ENCODE measurements at regions not wholly inside any gene's neighbourhood (a gene's known extent, or its start where the extent isn't known, plus 50 kb on each side); places are given as distances from the start of the nearest gene placed in this dataset.
"Not testable (repeated sequence)": the region's sequence is repeated elsewhere in the genome, so short reads cannot be mapped to it uniquely, and the experiment has no call there.

GRCh38 chr10:106378251-106378650 is 786.3 kb downstream of the SORCS1 start:
- ATAC-seq, result no peak
- peaks cover 3% of the 10 kb centered on the region for H3K9me3 Mint-ChIP-seq
- H3K27me3 Mint-ChIP-seq, result no peaks in the 10 kb centered on the region
- no peaks in the 10 kb centered on the region for H3K36me3 Mint-ChIP-seq
- no peak overlapping the region for H3K27ac Mint-ChIP-seq
- no peaks in the 10 kb centered on the region for H3K4me1 Mint-ChIP-seq
- H3K4me3 Mint-ChIP-seq, result no peak overlapping the region

GRCh38 chr10:106370751-106371150 is 793.8 kb downstream of the SORCS1 start:
- no peaks in the 10 kb centered on the region for H3K36me3 Mint-ChIP-seq
- H3K4me3 Mint-ChIP-seq, result no peak overlapping the region
- H3K27me3 Mint-ChIP-seq, result no peaks in the 10 kb centered on the region
- no peak for ATAC-seq
- H3K9me3 Mint-ChIP-seq, result no peaks in the 10 kb centered on the region
- H3K27ac Mint-ChIP-seq, result no peak overlapping the region
- H3K4me1 Mint-ChIP-seq, result no peaks in the 10 kb centered on the region

- Mint-ChIP-seq H3K36me3 (no peaks in the 10 kb centered on the region), H3K27ac (no peak overlapping the region), H3K9me3 (no peaks in the 10 kb centered on the region), H3K4me3 (no peak overlapping the region), H3K4me1 (no peaks in the 10 kb centered on the region), H3K27me3 (no peaks in the 10 kb centered on the region)
- no peak for ATAC-seq
Observed at GRCh38 chr10:106360870-106361269, 803.6 kb downstream of the SORCS1 start.

- peaks cover 2% of the 10 kb centered on the region for H3K9me3 Mint-ChIP-seq
- H3K27ac Mint-ChIP-seq, result no peak overlapping the region
- no peak overlapping the region for H3K4me3 Mint-ChIP-seq
- no peaks in the 10 kb centered on the region for H3K4me1 Mint-ChIP-seq
- H3K27me3 Mint-ChIP-seq, result no peaks in the 10 kb centered on the region
- no peak for ATAC-seq
- no peaks in the 10 kb centered on the region for H3K36me3 Mint-ChIP-seq
Observed at GRCh38 chr10:106355450-106355849, 809.1 kb downstream of the SORCS1 start.

GRCh38 chr10:106348933-106349332 is 815.6 kb downstream of the SORCS1 start:
- H3K4me1 Mint-ChIP-seq, result no peaks in the 10 kb centered on the region
- no peak overlapping the region for H3K27ac Mint-ChIP-seq
- no peaks in the 10 kb centered on the region for H3K27me3 Mint-ChIP-seq
- no peak overlapping the region for H3K4me3 Mint-ChIP-seq
- no peak for ATAC-seq
- peaks cover 3% of the 10 kb centered on the region for H3K9me3 Mint-ChIP-seq
- no peaks in the 10 kb centered on the region for H3K36me3 Mint-ChIP-seq

GRCh38 chr10:106347547-106347946 is 817.0 kb downstream of the SORCS1 start:
- H3K36me3 Mint-ChIP-seq, result no peaks in the 10 kb centered on the region
- no peak overlapping the region for H3K4me3 Mint-ChIP-seq
- H3K4me1 Mint-ChIP-seq, result no peaks in the 10 kb centered on the region
- ATAC-seq, result no peak
- peaks cover 5% of the 10 kb centered on the region for H3K9me3 Mint-ChIP-seq
- no peaks in the 10 kb centered on the region for H3K27me3 Mint-ChIP-seq
- H3K27ac Mint-ChIP-seq, result no peak overlapping the region

GRCh38 chr10:106343539-106343938 is 821.0 kb downstream of the SORCS1 start:
- not testable (repeated sequence) for H3K27ac Mint-ChIP-seq, H3K4me3 Mint-ChIP-seq, ATAC-seq, H3K36me3 Mint-ChIP-seq, H3K9me3 Mint-ChIP-seq, H3K27me3 Mint-ChIP-seq, H3K4me1 Mint-ChIP-seq

GRCh38 chr10:106341356-106341755 is 823.1 kb downstream of the SORCS1 start:
- ATAC-seq, result no peak
- Mint-ChIP-seq H3K27me3 (no peaks in the 10 kb centered on the region), H3K27ac (no peak overlapping the region), H3K4me3 (no peak overlapping the region), H3K36me3 (no peaks in the 10 kb centered on the region), H3K9me3 (peaks cover 3% of the 10 kb centered on the region), H3K4me1 (no peaks in the 10 kb centered on the region)

- no peaks in the 10 kb centered on the region for H3K36me3 Mint-ChIP-seq
- ATAC-seq, result no peak
Observed at GRCh38 chr10:106338486-106338885, 826.0 kb downstream of the SORCS1 start.

GRCh38 chr10:106336874-106337273 is 827.6 kb downstream of the SORCS1 start:
- Mint-ChIP-seq H3K4me3 (no peak overlapping the region), H3K27ac (no peak overlapping the region), H3K36me3 (no peaks in the 10 kb centered on the region), H3K4me1 (no peaks in the 10 kb centered on the region), H3K27me3 (no peaks in the 10 kb centered on the region), H3K9me3 (peaks cover 2% of the 10 kb centered on the region)
- ATAC-seq, result no peak

More at GRCh38 chr10:106338486-106338885, 826.0 kb downstream of the SORCS1 start:
- Mint-ChIP-seq H3K9me3 (peaks cover 2% of the 10 kb centered on the region), H3K4me1 (no peaks in the 10 kb centered on the region), H3K27me3 (no peaks in the 10 kb centered on the region), H3K4me3 (no peak overlapping the region), H3K27ac (no peak overlapping the region)

- Mint-ChIP-seq H3K36me3 (no peaks in the 10 kb centered on the region), H3K27me3 (no peaks in the 10 kb centered on the region), H3K9me3 (peaks cover 25% of the 10 kb centered on the region), H3K27ac (no peak overlapping the region), H3K4me1 (no peaks in the 10 kb centered on the region), H3K4me3 (no peak overlapping the region)
- no peak for ATAC-seq
Observed at GRCh38 chr10:106327747-106328146, 836.8 kb downstream of the SORCS1 start.

- no peaks in the 10 kb centered on the region for H3K27me3 Mint-ChIP-seq
- no peak overlapping the region for H3K27ac Mint-ChIP-seq
- no peak for ATAC-seq
- H3K4me1 Mint-ChIP-seq, result no peaks in the 10 kb centered on the region
- peaks cover 7% of the 10 kb centered on the region for H3K9me3 Mint-ChIP-seq
- H3K4me3 Mint-ChIP-seq, result no peak overlapping the region
- no peaks in the 10 kb centered on the region for H3K36me3 Mint-ChIP-seq
Observed at GRCh38 chr10:106320876-106321275, 843.6 kb downstream of the SORCS1 start.

- Mint-ChIP-seq H3K27ac (no peak overlapping the region), H3K36me3 (no peaks in the 10 kb centered on the region), H3K4me1 (no peaks in the 10 kb centered on the region), H3K4me3 (no peak overlapping the region), H3K9me3 (peaks cover 4% of the 10 kb centered on the region), H3K27me3 (no peaks in the 10 kb centered on the region)
- ATAC-seq, result no peak
Observed at GRCh38 chr10:106320078-106320477, 844.4 kb downstream of the SORCS1 start.

- no peak for ATAC-seq
- Mint-ChIP-seq H3K9me3 (no peaks in the 10 kb centered on the region), H3K4me1 (no peaks in the 10 kb centered on the region), H3K4me3 (no peak overlapping the region), H3K27me3 (no peaks in the 10 kb centered on the region), H3K27ac (no peak overlapping the region), H3K36me3 (no peaks in the 10 kb centered on the region)
Observed at GRCh38 chr10:106317554-106317953, 847.0 kb downstream of the SORCS1 start.

- H3K27ac Mint-ChIP-seq, result no peak overlapping the region
- no peak overlapping the region for H3K4me3 Mint-ChIP-seq
Observed at GRCh38 chr10:106313041-106313440, 851.5 kb downstream of the SORCS1 start.

GRCh38 chr10:106312087-106312486 is 852.4 kb downstream of the SORCS1 start:
- Mint-ChIP-seq H3K27ac (no peak overlapping the region), H3K4me3 (no peak overlapping the region)

More at GRCh38 chr10:106313041-106313440, 851.5 kb downstream of the SORCS1 start:
- no peaks in the 10 kb centered on the region for H3K27me3 Mint-ChIP-seq
- H3K9me3 Mint-ChIP-seq, result peaks cover 2% of the 10 kb centered on the region
- H3K4me1 Mint-ChIP-seq, result no peaks in the 10 kb centered on the region
- no peak for ATAC-seq
- no peaks in the 10 kb centered on the region for H3K36me3 Mint-ChIP-seq

GRCh38 chr10:106311590-106311989 is 852.9 kb downstream of the SORCS1 start:
- H3K4me1 Mint-ChIP-seq, result no peaks in the 10 kb centered on the region
- H3K36me3 Mint-ChIP-seq, result no peaks in the 10 kb centered on the region
- no peak overlapping the region for H3K4me3 Mint-ChIP-seq
- no peak for ATAC-seq
- peaks cover 2% of the 10 kb centered on the region for H3K9me3 Mint-ChIP-seq
- no peak overlapping the region for H3K27ac Mint-ChIP-seq
- H3K27me3 Mint-ChIP-seq, result no peaks in the 10 kb centered on the region

More at GRCh38 chr10:106312087-106312486, 852.4 kb downstream of the SORCS1 start:
- no peak for ATAC-seq
- no peaks in the 10 kb centered on the region for H3K36me3 Mint-ChIP-seq
- H3K27me3 Mint-ChIP-seq, result no peaks in the 10 kb centered on the region
- H3K4me1 Mint-ChIP-seq, result no peaks in the 10 kb centered on the region
- peaks cover 2% of the 10 kb centered on the region for H3K9me3 Mint-ChIP-seq
